Adrenal gland (tissue), 5 donors: ENCODE measurements at regions not wholly inside any gene's neighbourhood (a gene's known extent, or its start where the extent isn't known, plus 50 kb on each side); places are given as distances from the start of the nearest gene placed in this dataset.

Experiments
- POLR2A ChIP-seq, 2 donors: fragments of 450-650 bp; IDR thresholded peaks; one replicate each; pipeline ENCODE4 v1.6.1; 2017; ENCODE audit warnings: antibody characterized with exemption in 2 of 2, mild to moderate bottlenecking in 2 of 2, moderate library complexity in 1 of 2
- TF ChIP-seq, protein P1 (sequence below), 6 experiments: fragments of 450-650 bp in 4 of 6; fragments of 200-600 bp in 2 of 6; sonication (generic) in 1 of 6; IDR thresholded peaks; 1 replicate in 5 of 6; 2 replicates in 1 of 6; pipeline versions ENCODE4 v1.5.1 to v1.8.0; 2016 to 2021; ENCODE audit warnings: antibody characterized with exemption in 6 of 6, mild to moderate bottlenecking in 2 of 6, moderate library complexity in 1 of 6
- donor health status: DM: no; HTN: no; CAD: no.

DNA sequence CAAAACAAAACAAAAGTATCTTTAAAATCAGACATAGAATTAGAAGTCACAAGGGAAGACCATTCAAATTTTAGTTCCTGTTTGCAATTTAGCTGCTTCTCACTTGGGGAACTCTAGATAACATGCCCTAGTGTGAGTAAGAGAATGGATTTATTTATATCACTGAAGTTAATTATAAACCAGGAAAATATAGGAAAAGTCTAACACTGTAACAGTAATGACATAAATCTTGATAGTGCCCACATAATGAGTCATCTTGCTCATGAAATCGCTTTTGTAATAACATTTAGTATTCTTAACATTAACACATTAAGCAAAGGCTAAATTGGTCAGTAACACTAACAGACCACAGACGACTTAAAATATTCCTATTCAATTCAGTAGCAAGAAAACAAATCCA, 710.7 kb downstream of the STPG2 start:
- TF ChIP-seq, protein P1, sequence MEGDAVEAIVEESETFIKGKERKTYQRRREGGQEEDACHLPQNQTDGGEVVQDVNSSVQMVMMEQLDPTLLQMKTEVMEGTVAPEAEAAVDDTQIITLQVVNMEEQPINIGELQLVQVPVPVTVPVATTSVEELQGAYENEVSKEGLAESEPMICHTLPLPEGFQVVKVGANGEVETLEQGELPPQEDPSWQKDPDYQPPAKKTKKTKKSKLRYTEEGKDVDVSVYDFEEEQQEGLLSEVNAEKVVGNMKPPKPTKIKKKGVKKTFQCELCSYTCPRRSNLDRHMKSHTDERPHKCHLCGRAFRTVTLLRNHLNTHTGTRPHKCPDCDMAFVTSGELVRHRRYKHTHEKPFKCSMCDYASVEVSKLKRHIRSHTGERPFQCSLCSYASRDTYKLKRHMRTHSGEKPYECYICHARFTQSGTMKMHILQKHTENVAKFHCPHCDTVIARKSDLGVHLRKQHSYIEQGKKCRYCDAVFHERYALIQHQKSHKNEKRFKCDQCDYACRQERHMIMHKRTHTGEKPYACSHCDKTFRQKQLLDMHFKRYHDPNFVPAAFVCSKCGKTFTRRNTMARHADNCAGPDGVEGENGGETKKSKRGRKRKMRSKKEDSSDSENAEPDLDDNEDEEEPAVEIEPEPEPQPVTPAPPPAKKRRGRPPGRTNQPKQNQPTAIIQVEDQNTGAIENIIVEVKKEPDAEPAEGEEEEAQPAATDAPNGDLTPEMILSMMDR (IDR thresholded peaks at IDR 0.05): no peak
- TF ChIP-seq POLR2A (IDR thresholded peaks at IDR 0.05): no peak
